ENCODE measurements at regions not wholly inside any gene's neighbourhood (a gene's known extent, or its start where the extent isn't known, plus 50 kb on each side); places are given as distances from the start of the nearest gene placed in this dataset.

- H3K27ac ChIP-seq (ENCODE audit: low read depth in 1 of 2, low read length in 1 of 2) = no peak overlapping the region
- no peaks in the 10 kb centered on the region for H3K27me3 ChIP-seq (ENCODE audit: control insufficient read depth in 3 of 3, insufficient read depth in 3 of 3, low read length in 2 of 3)
- H3K4me3 ChIP-seq = no peak overlapping the region
- ATAC-seq (ENCODE audit: insufficient read depth, low FRiP score) (no peak), DNase-seq (no peak)
- H3K9ac ChIP-seq (ENCODE audit: insufficient read depth in 1 of 2, low read length in 2 of 2) = no peak overlapping the region
- H3K36me3 ChIP-seq (ENCODE audit: control insufficient read depth in 4 of 4, insufficient read depth in 4 of 4, low read length in 4 of 4) = no peaks in the 10 kb centered on the region
- no peak for TF ChIP-seq CTCF (IDR thresholded peaks at IDR 0.05; ENCODE audit: control extremely low read depth, extremely low read depth)
- WGBS, 2 donors = 52 to 66% methylated on average over 5 of the region's 5 CpGs
- H3K4me1 ChIP-seq (ENCODE audit: control insufficient read depth in 5 of 5, insufficient read depth in 5 of 5, low read length in 5 of 5) = no peaks in the 10 kb centered on the region
- H3K9me3 ChIP-seq (ENCODE audit: control insufficient read depth in 4 of 4, insufficient read depth in 3 of 4, low read length in 3 of 4) = no peaks in the 10 kb centered on the region
These were observed 695.9 kb downstream of the NSUN3 start for GRCh38 chr3:94758751-94759150.

GRCh38 chr3:94772402-94772801, 709.5 kb downstream of the NSUN3 start:
- Histone ChIP-seq H3K9ac (ENCODE audit: insufficient read depth in 1 of 2, low read length in 2 of 2) (no peak overlapping the region), H3K27me3 (ENCODE audit: control insufficient read depth in 3 of 3, insufficient read depth in 3 of 3, low read length in 2 of 3) (no peaks in the 10 kb centered on the region), H3K4me1 (ENCODE audit: control insufficient read depth in 5 of 5, insufficient read depth in 5 of 5, low read length in 5 of 5) (no peaks in the 10 kb centered on the region), H3K4me3 (no peak overlapping the region), H3K27ac (ENCODE audit: low read depth in 1 of 2, low read length in 1 of 2) (no peak overlapping the region), H3K36me3 (ENCODE audit: control insufficient read depth in 4 of 4, insufficient read depth in 4 of 4, low read length in 4 of 4) (no peaks in the 10 kb centered on the region), H3K9me3 (ENCODE audit: control insufficient read depth in 4 of 4, insufficient read depth in 3 of 4, low read length in 3 of 4) (no peaks in the 10 kb centered on the region)
- WGBS, 2 donors = 64 to 80% methylated on average over 1 of the region's 1 CpG
- TF ChIP-seq CTCF (IDR thresholded peaks at IDR 0.05; ENCODE audit: control extremely low read depth, extremely low read depth) = no peak
- ATAC-seq (ENCODE audit: insufficient read depth, low FRiP score) = no peak
- DNase-seq = no peak

GRCh38 chr3:94775746-94776145, 712.9 kb downstream of the NSUN3 start:
- Histone ChIP-seq H3K4me1 (ENCODE audit: control insufficient read depth in 5 of 5, insufficient read depth in 5 of 5, low read length in 5 of 5) (no peaks in the 10 kb centered on the region), H3K27ac (ENCODE audit: low read depth in 1 of 2, low read length in 1 of 2) (no peak overlapping the region), H3K4me3 (no peak overlapping the region), H3K27me3 (ENCODE audit: control insufficient read depth in 3 of 3, insufficient read depth in 3 of 3, low read length in 2 of 3) (no peaks in the 10 kb centered on the region), H3K36me3 (ENCODE audit: control insufficient read depth in 4 of 4, insufficient read depth in 4 of 4, low read length in 4 of 4) (no peaks in the 10 kb centered on the region), H3K9me3 (ENCODE audit: control insufficient read depth in 4 of 4, insufficient read depth in 3 of 4, low read length in 3 of 4) (no peaks in the 10 kb centered on the region), H3K9ac (ENCODE audit: insufficient read depth in 1 of 2, low read length in 2 of 2) (no peak overlapping the region)
- no peak for TF ChIP-seq CTCF (IDR thresholded peaks at IDR 0.05; ENCODE audit: control extremely low read depth, extremely low read depth)
- no peak for ATAC-seq (ENCODE audit: insufficient read depth, low FRiP score)
- 72% methylated on average over 2 of the region's 2 CpGs for WGBS, 2 donors
- DNase-seq = no peak

- ATAC-seq (ENCODE audit: insufficient read depth, low FRiP score) (no peak), DNase-seq (no peak)
- Histone ChIP-seq H3K27ac (ENCODE audit: low read depth in 1 of 2, low read length in 1 of 2) (no peak overlapping the region), H3K4me3 (no peak overlapping the region), H3K36me3 (ENCODE audit: control insufficient read depth in 4 of 4, insufficient read depth in 4 of 4, low read length in 4 of 4) (no peaks in the 10 kb centered on the region), H3K9me3 (ENCODE audit: control insufficient read depth in 4 of 4, insufficient read depth in 3 of 4, low read length in 3 of 4) (no peaks in the 10 kb centered on the region), H3K9ac (ENCODE audit: insufficient read depth in 1 of 2, low read length in 2 of 2) (no peak overlapping the region), H3K27me3 (ENCODE audit: control insufficient read depth in 3 of 3, insufficient read depth in 3 of 3, low read length in 2 of 3) (no peaks in the 10 kb centered on the region), H3K4me1 (ENCODE audit: control insufficient read depth in 5 of 5, insufficient read depth in 5 of 5, low read length in 5 of 5) (no peaks in the 10 kb centered on the region)
- TF ChIP-seq CTCF (IDR thresholded peaks at IDR 0.05; ENCODE audit: control extremely low read depth, extremely low read depth) = no peak
- 69 to 83% methylated on average over 3 of the region's 3 CpGs for WGBS, 2 donors
These were observed 713.6 kb downstream of the NSUN3 start for GRCh38 chr3:94776401-94776915.
